ENCODE measurements at regions not wholly inside any gene's neighbourhood (a gene's known extent, or its start where the extent isn't known, plus 50 kb on each side); places are given as distances from the start of the nearest gene placed in this dataset.

DNA sequence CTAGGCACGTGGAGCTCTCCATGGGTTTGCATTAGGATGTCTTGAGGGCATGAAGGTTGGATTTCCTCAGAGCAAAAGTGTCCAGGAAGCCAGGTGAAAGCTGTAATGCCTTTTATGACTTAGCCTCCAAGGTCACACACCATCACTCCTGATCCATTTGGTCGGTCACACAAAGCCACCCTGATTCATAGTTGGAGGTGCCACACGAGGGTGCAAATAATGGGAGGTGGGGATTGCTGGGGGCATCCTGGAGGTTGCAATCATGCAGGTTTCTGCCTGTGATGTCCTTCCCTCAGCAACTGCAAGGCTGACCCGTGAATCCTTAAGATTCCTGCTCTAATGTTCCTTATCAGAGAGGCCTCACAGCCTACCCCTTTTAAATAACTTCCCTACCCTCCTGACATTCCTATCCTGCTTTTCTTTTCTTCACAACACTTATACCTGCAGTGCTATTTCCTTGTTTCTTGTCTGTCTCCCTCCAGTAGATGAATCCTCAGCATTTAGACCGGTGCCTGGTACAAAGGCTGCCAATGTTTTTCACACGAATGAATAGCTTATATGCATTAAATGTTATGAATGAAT, 97.1 kb downstream of the LIPG start:
- TF ChIP-seq POLR2A (IDR thresholded peaks at IDR 0.05; ENCODE audit: control extremely low read depth in 1 of 2, low read depth in 2 of 2, low read length in 2 of 2) = no peak
- TF ChIP-seq, protein P1, sequence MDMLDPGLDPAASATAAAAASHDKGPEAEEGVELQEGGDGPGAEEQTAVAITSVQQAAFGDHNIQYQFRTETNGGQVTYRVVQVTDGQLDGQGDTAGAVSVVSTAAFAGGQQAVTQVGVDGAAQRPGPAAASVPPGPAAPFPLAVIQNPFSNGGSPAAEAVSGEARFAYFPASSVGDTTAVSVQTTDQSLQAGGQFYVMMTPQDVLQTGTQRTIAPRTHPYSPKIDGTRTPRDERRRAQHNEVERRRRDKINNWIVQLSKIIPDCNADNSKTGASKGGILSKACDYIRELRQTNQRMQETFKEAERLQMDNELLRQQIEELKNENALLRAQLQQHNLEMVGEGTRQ (IDR thresholded peaks at IDR 0.05; ENCODE audit: low read length) = no peak
- no peak for TF ChIP-seq RAD21 (IDR thresholded peaks at IDR 0.05 in 1 of 2, conservative IDR thresholded peaks at IDR 0.05 in 1 of 2; ENCODE audit: low read depth in 2 of 2, low read length in 2 of 2)
- no peak for TF ChIP-seq MAFK (IDR thresholded peaks at IDR 0.05; ENCODE audit: low read depth, low read length)
- no peak for TF ChIP-seq EP300 (IDR thresholded peaks at IDR 0.05; ENCODE audit: borderline replicate concordance in 1 of 2, low read depth in 2 of 2, low read length in 2 of 2)
- TF ChIP-seq, protein P2, sequence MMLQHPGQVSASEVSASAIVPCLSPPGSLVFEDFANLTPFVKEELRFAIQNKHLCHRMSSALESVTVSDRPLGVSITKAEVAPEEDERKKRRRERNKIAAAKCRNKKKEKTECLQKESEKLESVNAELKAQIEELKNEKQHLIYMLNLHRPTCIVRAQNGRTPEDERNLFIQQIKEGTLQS (IDR thresholded peaks at IDR 0.05; ENCODE audit: insufficient read depth, low read depth, low read length) = no peak
- TF ChIP-seq, protein P3, sequence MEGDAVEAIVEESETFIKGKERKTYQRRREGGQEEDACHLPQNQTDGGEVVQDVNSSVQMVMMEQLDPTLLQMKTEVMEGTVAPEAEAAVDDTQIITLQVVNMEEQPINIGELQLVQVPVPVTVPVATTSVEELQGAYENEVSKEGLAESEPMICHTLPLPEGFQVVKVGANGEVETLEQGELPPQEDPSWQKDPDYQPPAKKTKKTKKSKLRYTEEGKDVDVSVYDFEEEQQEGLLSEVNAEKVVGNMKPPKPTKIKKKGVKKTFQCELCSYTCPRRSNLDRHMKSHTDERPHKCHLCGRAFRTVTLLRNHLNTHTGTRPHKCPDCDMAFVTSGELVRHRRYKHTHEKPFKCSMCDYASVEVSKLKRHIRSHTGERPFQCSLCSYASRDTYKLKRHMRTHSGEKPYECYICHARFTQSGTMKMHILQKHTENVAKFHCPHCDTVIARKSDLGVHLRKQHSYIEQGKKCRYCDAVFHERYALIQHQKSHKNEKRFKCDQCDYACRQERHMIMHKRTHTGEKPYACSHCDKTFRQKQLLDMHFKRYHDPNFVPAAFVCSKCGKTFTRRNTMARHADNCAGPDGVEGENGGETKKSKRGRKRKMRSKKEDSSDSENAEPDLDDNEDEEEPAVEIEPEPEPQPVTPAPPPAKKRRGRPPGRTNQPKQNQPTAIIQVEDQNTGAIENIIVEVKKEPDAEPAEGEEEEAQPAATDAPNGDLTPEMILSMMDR (IDR thresholded peaks at IDR 0.05; ENCODE audit: control extremely low read depth in 1 of 3, insufficient read depth in 1 of 3, low read depth in 1 of 3, low read length in 3 of 3) = no peak
- TF ChIP-seq NRF1 (IDR thresholded peaks at IDR 0.05; ENCODE audit: low read depth, low read length) = no peak
- TF ChIP-seq, protein P4, sequence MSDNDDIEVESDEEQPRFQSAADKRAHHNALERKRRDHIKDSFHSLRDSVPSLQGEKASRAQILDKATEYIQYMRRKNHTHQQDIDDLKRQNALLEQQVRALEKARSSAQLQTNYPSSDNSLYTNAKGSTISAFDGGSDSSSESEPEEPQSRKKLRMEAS (IDR thresholded peaks at IDR 0.05) = no peak
- no peak for TF ChIP-seq RNF2 (IDR thresholded peaks at IDR 0.05; ENCODE audit: borderline replicate concordance, low read depth, low read length, missing control alignments, poor library complexity, severe bottlenecking)
- TF ChIP-seq SP4 (IDR thresholded peaks at IDR 0.05; ENCODE audit: low read length) = no peak

Data from H1 (cell line).